NCI-H128 (cell line): ENCODE measurements at regions not wholly inside any gene's neighbourhood (a gene's known extent, or its start where the extent isn't known, plus 50 kb on each side); places are given as distances from the start of the nearest gene placed in this dataset.
A peak's percentile ranks its signal among the peaks of the same experiment; 100 is the strongest.

Source experiments
- DNase-seq: peaks from one replicate; lab custom pipeline; 2025; ENCODE audit not compliant: unreplicated experiment; lab: John Stamatoyannopoulos, UW

GRCh38 chr2:41379496-41380221, 668.2 kb upstream of the PKDCC start:
- DNase-seq = no peak

GRCh38 chr2:41381701-41382100, 666.1 kb upstream of the PKDCC start:
- no peak for DNase-seq

- no peak for DNase-seq
Observed at GRCh38 chr2:41387519-41387918, 660.3 kb upstream of the PKDCC start.

- no peak for DNase-seq
Observed at GRCh38 chr2:41393621-41394020, 654.2 kb upstream of the PKDCC start.

GRCh38 chr2:41394541-41394940, 653.3 kb upstream of the PKDCC start:
- no peak for DNase-seq

- DNase-seq = no peak
Observed at GRCh38 chr2:41395692-41396091, 652.1 kb upstream of the PKDCC start.

GRCh38 chr2:41399437-41400087, 648.3 kb upstream of the PKDCC start:
- DNase-seq = no peak

GRCh38 chr2:41400088-41400665, 647.6 kb upstream of the PKDCC start:
- DNase-seq = no peak

- no peak for DNase-seq
Observed at GRCh38 chr2:41405441-41405840, 642.4 kb upstream of the PKDCC start.

GRCh38 chr2:41409328-41409727, 638.5 kb upstream of the PKDCC start:
- DNase-seq = no peak

GRCh38 chr2:41410011-41410410, 637.8 kb upstream of the PKDCC start:
- no peak for DNase-seq

- no peak for DNase-seq
Observed at GRCh38 chr2:41413813-41414485, 633.9 kb upstream of the PKDCC start.

GRCh38 chr2:41414486-41415230, 633.2 kb upstream of the PKDCC start:
- peak; percentile 35 for DNase-seq

GRCh38 chr2:41417511-41417910, 630.3 kb upstream of the PKDCC start:
- no peak for DNase-seq

GRCh38 chr2:41420219-41420618, 627.6 kb upstream of the PKDCC start:
- no peak for DNase-seq

GRCh38 chr2:41420872-41421271, 626.9 kb upstream of the PKDCC start:
- DNase-seq = no peak

GRCh38 chr2:41431756-41432155, 616.1 kb upstream of the PKDCC start:
- DNase-seq = peak; percentile 66

- DNase-seq = no peak
Observed at GRCh38 chr2:41432459-41432858, 615.4 kb upstream of the PKDCC start.

GRCh38 chr2:41434991-41435390, 612.8 kb upstream of the PKDCC start:
- DNase-seq = no peak

GRCh38 chr2:41441958-41442357, 605.9 kb upstream of the PKDCC start:
- no peak for DNase-seq

- no peak for DNase-seq
Observed at GRCh38 chr2:41445865-41446264, 602.0 kb upstream of the PKDCC start.
